ENCODE measurements at regions not wholly inside any gene's neighbourhood (a gene's known extent, or its start where the extent isn't known, plus 50 kb on each side); places are given as distances from the start of the nearest gene placed in this dataset.

DNA sequence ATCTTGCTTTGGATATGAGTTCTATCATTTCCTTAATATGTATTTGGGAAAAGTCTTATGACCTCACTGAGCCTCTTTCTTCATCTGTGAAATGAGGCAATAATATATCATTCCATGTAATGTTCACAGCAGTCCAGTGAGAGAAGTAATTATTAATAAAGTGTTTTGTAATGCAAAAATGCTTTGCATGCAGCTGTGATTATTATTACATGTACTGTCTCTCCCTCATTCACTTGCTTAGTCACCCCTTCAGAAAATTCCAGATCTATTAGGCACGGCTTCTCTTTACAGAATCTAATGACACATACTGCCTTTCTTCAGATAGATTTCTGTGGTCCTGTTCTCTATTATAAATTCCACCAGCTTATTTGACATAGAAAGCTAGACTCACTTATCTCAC lies 53.5 kb upstream of the FGF13 start (continued):
- TF ChIP-seq EGR1 (IDR thresholded peaks at IDR 0.05; ENCODE audit: low read depth) (no peak), FOSL1 (IDR thresholded peaks at IDR 0.05; ENCODE audit: low read depth) (no peak), ZFX (IDR thresholded peaks at IDR 0.05) (no peak), SRF (IDR thresholded peaks at IDR 0.05; ENCODE audit: low read depth) (no peak), CEBPB (IDR thresholded peaks at IDR 0.05; ENCODE audit: low read depth) (no peak), POLR2AphosphoS5 (IDR thresholded peaks at IDR 0.05; ENCODE audit: low read depth, low read length) (no peak)

DNA sequence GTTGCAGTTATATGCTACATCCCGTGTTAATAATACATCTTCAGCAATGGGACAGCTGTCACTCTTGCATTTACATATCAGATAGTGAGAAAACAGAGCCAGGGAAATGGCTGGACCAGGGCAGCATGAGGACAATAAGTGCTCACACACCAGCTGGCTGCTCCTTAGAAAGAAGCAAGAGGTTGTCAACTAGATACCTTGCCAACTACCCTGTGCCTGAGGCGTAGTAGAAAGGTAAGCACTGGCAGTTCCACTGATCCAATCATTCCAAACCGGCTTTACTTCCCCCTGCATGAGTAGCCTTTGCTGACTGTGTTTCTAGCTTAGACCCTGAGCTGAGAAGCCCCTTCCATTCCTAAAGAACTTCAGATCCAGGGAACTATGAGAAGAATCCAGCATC lies 52.2 kb upstream of the FGF13 start:
- ATAC-seq (no peak), DNase-seq (ENCODE audit: low read depth, low spot score) (no peak)
- RAD21 ChIA-PET (ENCODE audit: low non-redundant PET in 1 of 2, low total read pairs in 2 of 2, uncharacterized antibody in 2 of 2, unreplicated experiment in 2 of 2): no interaction called here
- no TSS peak for BruUV-seq (replicated peaks)
- Histone ChIP-seq H3K9me3 (ENCODE audit: control insufficient read depth in 1 of 2, insufficient read depth in 1 of 2, low read depth in 1 of 2, low read length in 2 of 2) (no peaks in the 10 kb centered on the region), H3K27me3 (ENCODE audit: insufficient read depth, low read length) (no peaks in the 10 kb centered on the region), H3K4me2 (ENCODE audit: low read length) (no peak overlapping the region), H3K36me3 (ENCODE audit: control insufficient read depth in 1 of 2, insufficient read depth in 2 of 2, low read length in 2 of 2) (no peaks in the 10 kb centered on the region), H4K20me1 (ENCODE audit: insufficient read depth) (no peaks in the 10 kb centered on the region), H3K27ac (ENCODE audit: low read depth, low read length) (no peak overlapping the region), H3K4me3 (replicated peaks in 1 of 2; ENCODE audit: low read depth in 1 of 2, low read length in 2 of 2) (no peak overlapping the region), H3K79me2 (ENCODE audit: insufficient read depth, low read length) (no peaks in the 10 kb centered on the region), H3K9ac (ENCODE audit: low read length) (no peak overlapping the region), H3K9me2 (ENCODE audit: insufficient read depth) (no peaks in the 10 kb centered on the region), H2AFZ (ENCODE audit: low read depth, low read length, poor library complexity, severe bottlenecking) (no peak overlapping the region), H3K4me1 (ENCODE audit: control insufficient read depth in 1 of 2, insufficient read depth in 2 of 2, low read length in 2 of 2) (no peaks in the 10 kb centered on the region)
- intact Hi-C loops (cut with micrococcal nuclease): no loop called here
- no peak for TF ChIP-seq EZH2 (IDR thresholded peaks at IDR 0.05)
- TF ChIP-seq RAD21 (IDR thresholded peaks at IDR 0.05; ENCODE audit: low read depth): no peak
- no peak for TF ChIP-seq ZFX (IDR thresholded peaks at IDR 0.05)
- TF ChIP-seq, protein P1, sequence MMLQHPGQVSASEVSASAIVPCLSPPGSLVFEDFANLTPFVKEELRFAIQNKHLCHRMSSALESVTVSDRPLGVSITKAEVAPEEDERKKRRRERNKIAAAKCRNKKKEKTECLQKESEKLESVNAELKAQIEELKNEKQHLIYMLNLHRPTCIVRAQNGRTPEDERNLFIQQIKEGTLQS (IDR thresholded peaks at IDR 0.05): no peak
- POLR2A ChIA-PET: no interaction called here
- CTCF ChIA-PET: no interaction called here

DNA sequence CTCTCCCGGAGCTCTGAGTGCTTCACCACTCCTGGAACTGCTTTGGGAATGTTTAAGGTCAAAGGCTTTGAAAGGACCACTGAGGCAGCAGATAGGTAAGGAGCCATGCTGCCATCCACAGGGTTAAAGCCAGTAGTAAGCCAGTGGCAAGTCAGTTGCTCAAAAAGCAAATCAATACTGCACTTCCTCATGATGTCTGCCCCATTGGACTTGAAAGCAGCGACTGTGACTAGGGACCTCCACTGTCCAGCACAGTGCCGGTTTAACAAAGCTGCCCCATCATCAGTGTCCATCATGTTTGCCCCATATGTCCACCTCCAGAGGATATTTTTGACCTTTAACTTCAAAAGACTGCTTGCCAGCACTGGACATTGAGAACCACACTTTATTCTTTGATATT lies 49.9 kb upstream of the FGF13 start:
- Histone ChIP-seq H3K4me2 (ENCODE audit: low read length) (no peak overlapping the region), H3K9me3 (ENCODE audit: control insufficient read depth in 1 of 2, insufficient read depth in 1 of 2, low read depth in 1 of 2, low read length in 2 of 2) (no peaks in the 10 kb centered on the region), H3K27ac (ENCODE audit: low read depth, low read length) (no peak overlapping the region), H3K9ac (ENCODE audit: low read length) (no peak overlapping the region), H3K9me2 (ENCODE audit: insufficient read depth) (no peaks in the 10 kb centered on the region), H3K27me3 (ENCODE audit: insufficient read depth, low read length) (no peaks in the 10 kb centered on the region), H4K20me1 (ENCODE audit: insufficient read depth) (no peaks in the 10 kb centered on the region), H3K4me1 (ENCODE audit: control insufficient read depth in 1 of 2, insufficient read depth in 2 of 2, low read length in 2 of 2) (no peaks in the 10 kb centered on the region), H2AFZ (ENCODE audit: low read depth, low read length, poor library complexity, severe bottlenecking) (no peak overlapping the region), H3K4me3 (replicated peaks in 1 of 2; ENCODE audit: low read depth in 1 of 2, low read length in 2 of 2) (no peak overlapping the region), H3K79me2 (ENCODE audit: insufficient read depth, low read length) (no peaks in the 10 kb centered on the region), H3K36me3 (ENCODE audit: control insufficient read depth in 1 of 2, insufficient read depth in 2 of 2, low read length in 2 of 2) (no peaks in the 10 kb centered on the region)
- RAD21 ChIA-PET (ENCODE audit: low non-redundant PET in 1 of 2, low total read pairs in 2 of 2, uncharacterized antibody in 2 of 2, unreplicated experiment in 2 of 2): no interaction called here
- no TSS peak for BruUV-seq (replicated peaks)
- POLR2A ChIA-PET: no interaction called here
- intact Hi-C loops (cut with micrococcal nuclease): no loop called here
- TF ChIP-seq EGR1 (IDR thresholded peaks at IDR 0.05; ENCODE audit: low read depth) (no peak), FOSL1 (IDR thresholded peaks at IDR 0.05; ENCODE audit: low read depth) (no peak), TCF7L2 (IDR thresholded peaks at IDR 0.05; ENCODE audit: borderline replicate concordance, extremely low read depth, insufficient read depth, insufficient read length) (no peak), JUND (IDR thresholded peaks at IDR 0.05) (no peak), EZH2 (IDR thresholded peaks at IDR 0.05) (no peak), YY1 (IDR thresholded peaks at IDR 0.05; ENCODE audit: extremely low read depth, insufficient replicate concordance, low read depth, low read length) (no peak), CBX3 (IDR thresholded peaks at IDR 0.05; ENCODE audit: low read depth) (no peak), POLR2A (IDR thresholded peaks at IDR 0.05; ENCODE audit: borderline replicate concordance, extremely low read depth, insufficient read depth, insufficient read length) (no peak), RAD21 (IDR thresholded peaks at IDR 0.05; ENCODE audit: low read depth) (no peak), CEBPB (IDR thresholded peaks at IDR 0.05; ENCODE audit: low read depth) (no peak)
- TF ChIP-seq, protein P2, sequence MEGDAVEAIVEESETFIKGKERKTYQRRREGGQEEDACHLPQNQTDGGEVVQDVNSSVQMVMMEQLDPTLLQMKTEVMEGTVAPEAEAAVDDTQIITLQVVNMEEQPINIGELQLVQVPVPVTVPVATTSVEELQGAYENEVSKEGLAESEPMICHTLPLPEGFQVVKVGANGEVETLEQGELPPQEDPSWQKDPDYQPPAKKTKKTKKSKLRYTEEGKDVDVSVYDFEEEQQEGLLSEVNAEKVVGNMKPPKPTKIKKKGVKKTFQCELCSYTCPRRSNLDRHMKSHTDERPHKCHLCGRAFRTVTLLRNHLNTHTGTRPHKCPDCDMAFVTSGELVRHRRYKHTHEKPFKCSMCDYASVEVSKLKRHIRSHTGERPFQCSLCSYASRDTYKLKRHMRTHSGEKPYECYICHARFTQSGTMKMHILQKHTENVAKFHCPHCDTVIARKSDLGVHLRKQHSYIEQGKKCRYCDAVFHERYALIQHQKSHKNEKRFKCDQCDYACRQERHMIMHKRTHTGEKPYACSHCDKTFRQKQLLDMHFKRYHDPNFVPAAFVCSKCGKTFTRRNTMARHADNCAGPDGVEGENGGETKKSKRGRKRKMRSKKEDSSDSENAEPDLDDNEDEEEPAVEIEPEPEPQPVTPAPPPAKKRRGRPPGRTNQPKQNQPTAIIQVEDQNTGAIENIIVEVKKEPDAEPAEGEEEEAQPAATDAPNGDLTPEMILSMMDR (IDR thresholded peaks at IDR 0.05 in 2 of 3, conservative IDR thresholded peaks at IDR 0.05 in 1 of 3; ENCODE audit: borderline replicate concordance in 1 of 3, insufficient read depth in 1 of 3, low read depth in 2 of 3, low read length in 2 of 3): no peak
- TF ChIP-seq, protein P3, sequence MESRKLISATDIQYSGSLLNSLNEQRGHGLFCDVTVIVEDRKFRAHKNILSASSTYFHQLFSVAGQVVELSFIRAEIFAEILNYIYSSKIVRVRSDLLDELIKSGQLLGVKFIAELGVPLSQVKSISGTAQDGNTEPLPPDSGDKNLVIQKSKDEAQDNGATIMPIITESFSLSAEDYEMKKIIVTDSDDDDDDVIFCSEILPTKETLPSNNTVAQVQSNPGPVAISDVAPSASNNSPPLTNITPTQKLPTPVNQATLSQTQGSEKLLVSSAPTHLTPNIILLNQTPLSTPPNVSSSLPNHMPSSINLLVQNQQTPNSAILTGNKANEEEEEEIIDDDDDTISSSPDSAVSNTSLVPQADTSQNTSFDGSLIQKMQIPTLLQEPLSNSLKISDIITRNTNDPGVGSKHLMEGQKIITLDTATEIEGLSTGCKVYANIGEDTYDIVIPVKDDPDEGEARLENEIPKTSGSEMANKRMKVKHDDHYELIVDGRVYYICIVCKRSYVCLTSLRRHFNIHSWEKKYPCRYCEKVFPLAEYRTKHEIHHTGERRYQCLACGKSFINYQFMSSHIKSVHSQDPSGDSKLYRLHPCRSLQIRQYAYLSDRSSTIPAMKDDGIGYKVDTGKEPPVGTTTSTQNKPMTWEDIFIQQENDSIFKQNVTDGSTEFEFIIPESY (IDR thresholded peaks at IDR 0.05; ENCODE audit: extremely low read depth, insufficient replicate concordance, low read length): no peak
- CTCF ChIA-PET: no interaction called here
- no peak for DNase-seq (ENCODE audit: low read depth, low spot score)
- ATAC-seq: no peak

All from HCT116 (cell line).